ENCODE measurements at regions not wholly inside any gene's neighbourhood (a gene's known extent, or its start where the extent isn't known, plus 50 kb on each side); places are given as distances from the start of the nearest gene placed in this dataset.
A peak's percentile ranks its signal among the peaks of the same experiment; 100 is the strongest.

GRCh38 chr6:99761711-99762110 lies 155.1 kb downstream of the PRDM13 start:
- no peak for TF ChIP-seq POLR2A (IDR thresholded peaks at IDR 0.05)
- TF ChIP-seq CTCF (IDR thresholded peaks at IDR 0.05), result no peak
- peak; percentile 82 for TF ChIP-seq POLR2AphosphoS5 (IDR thresholded peaks at IDR 0.05)

Data from prostate gland (tissue), 2 donors.